Lung microvascular endothelial cell (primary cell): ENCODE measurements at regions not wholly inside any gene's neighbourhood (a gene's known extent, or its start where the extent isn't known, plus 50 kb on each side); places are given as distances from the start of the nearest gene placed in this dataset.
A peak's percentile ranks its signal among the peaks of the same experiment; 100 is the strongest.
"Not testable (repeated sequence)": the region's sequence is repeated elsewhere in the genome, so short reads cannot be mapped to it uniquely, and the experiment has no call there.

Source experiments
- DNase-seq, 2 donors: peaks; one replicate each; pipeline versions ENCODE4 v3.0.0 to v3.0.0-alpha.2; 2010; ENCODE audit warnings: low read depth in 2 of 2

DNA sequence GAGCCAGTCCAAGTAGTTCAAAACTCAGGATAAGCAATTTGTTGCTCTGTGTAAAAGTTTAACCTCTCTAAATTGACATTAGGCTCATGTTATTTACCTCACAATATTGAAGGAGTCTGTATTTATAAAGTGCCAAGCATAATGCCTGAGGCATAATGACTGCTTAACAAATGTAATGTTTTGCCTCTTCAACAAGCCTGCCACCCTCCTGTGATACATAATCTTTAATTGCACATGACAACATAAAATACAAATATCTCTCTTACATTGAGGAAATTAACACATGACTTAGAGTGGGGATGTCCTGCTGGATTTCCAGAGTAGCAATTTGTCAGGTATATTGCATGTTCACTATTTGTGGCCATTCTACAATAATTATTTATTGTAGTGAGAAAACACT lies 469.2 kb upstream of the ANO5 start:
- no peak for DNase-seq

GRCh38 chr11:21727102-21727501 lies 465.8 kb upstream of the ANO5 start:
- no peak for DNase-seq

GRCh38 chr11:21736404-21736803 lies 456.5 kb upstream of the ANO5 start:
- DNase-seq, result no peak

DNA sequence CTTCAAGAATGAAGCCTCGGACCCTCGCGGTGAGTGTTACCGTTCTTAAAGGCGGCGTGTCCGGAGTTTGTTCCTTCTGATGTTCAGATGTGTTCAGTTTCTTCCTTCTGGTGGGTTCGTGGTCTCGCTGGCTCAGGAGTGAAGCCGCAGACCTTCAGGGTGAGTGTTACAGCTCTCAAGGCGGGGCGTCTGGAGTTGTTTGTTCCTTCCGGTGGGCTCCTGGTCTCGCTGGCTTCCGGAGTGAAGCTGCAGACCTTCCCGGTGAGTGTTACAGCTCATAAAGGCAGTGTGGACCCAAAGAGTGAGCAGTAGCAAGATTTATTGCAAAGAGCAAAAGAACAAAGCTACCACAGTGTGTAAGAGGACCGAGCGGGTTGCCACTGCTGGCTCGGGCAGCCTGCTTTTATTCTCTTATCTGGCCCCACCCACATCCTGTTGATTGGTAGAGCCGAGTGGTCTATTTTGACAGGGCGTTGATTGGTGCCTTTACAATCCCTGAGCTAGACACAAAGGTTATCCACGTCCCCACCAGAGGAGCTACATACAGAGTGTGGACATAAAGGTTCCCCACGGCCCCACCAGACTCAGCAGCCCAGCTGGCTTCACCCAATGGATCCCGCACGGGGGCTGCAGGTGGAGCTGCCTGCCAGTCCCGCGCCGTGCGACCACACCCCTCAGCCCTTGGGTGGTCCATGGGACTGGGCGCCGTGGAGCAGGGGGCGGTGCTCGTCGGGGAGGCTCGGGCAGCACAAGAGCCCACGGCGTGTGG lies 440.2 kb upstream of the ANO5 start:
- DNase-seq, result not testable (repeated sequence)

- DNase-seq, result not testable (repeated sequence)
These were observed 439.6 kb upstream of the ANO5 start for GRCh38 chr11:21753244-21753767.

DNA sequence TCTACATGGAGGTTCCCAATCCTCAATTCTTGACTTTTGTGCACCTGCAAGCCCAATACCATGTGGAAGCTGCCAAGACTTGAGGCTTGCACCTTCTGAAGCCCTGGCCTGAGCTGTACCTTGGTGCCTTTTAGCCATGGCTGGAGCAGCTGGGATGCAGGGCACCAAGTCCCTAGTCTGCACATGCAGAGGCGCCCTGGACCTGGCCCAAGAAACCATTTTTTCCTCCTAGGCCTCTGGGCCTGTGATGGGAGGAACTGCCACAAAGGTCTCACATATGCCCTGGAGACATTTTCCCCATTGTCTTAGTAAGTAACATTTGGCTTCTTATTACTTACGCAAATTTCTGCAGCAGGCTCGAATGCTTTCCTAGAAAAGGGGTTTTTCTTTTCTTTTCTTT lies 431.9 kb upstream of the ANO5 start:
- DNase-seq, result no peak

DNA sequence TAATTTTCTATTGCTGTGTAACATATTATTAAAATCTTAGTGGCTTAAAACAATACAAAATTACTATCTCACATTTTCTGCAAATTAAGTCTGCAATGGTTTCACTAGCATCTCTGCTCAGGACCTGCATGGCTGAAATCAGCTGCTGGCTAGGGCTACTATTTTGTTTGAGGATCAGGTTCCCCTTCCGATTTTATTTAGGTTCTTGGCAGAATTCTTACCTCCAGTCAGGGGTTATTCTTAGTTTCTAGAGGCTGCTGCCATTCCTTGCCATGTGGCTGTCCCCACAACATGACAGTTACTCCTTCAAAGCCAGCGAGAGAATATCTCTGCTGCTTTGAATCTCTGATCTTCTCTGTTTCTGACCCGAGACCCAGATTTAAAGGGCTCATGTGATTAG lies 424.5 kb upstream of the ANO5 start:
- DNase-seq, result no peak

GRCh38 chr11:21769188-21769587 lies 423.7 kb upstream of the ANO5 start:
- DNase-seq, result no peak

DNA sequence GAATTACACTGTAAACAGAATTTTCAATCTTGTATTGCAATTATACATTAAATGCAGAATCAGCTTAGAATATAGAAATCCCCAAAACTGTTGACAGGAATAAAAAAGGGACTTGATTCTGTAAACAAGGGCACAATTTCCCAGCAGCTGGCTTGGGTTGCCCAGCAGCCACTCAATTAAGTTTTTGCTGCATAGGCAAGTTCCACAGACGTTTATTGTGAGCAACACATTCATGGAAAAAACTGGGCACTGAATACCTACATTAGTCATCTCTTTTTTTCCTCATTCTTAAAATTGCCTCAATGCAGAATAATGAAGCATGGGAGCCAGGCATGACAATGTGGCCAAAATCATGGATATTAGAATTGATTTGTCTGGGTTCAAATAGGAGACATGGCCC lies 421.8 kb upstream of the ANO5 start:
- no peak for DNase-seq

DNA sequence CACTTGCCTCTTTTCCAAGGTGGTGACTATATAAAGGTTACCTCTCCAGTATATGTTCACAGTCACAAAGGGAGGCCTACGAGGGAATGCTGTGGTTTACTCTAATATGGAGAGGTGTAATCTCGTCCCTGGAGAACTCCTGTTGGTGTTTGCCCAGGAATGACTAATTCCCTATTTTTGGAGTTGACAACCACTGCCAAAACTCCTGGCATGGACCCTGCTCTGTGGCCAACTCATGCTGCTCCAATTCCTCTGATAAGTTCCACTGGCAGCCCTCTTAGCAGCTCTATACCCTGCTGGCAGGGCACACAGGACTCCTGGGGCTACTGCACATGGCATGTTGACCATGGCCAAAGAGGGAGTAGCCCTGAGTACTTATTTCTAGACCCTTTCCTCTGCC lies 418.7 kb upstream of the ANO5 start:
- DNase-seq, result no peak

GRCh38 chr11:21775911-21776310 lies 417.0 kb upstream of the ANO5 start:
- DNase-seq, result no peak

DNA sequence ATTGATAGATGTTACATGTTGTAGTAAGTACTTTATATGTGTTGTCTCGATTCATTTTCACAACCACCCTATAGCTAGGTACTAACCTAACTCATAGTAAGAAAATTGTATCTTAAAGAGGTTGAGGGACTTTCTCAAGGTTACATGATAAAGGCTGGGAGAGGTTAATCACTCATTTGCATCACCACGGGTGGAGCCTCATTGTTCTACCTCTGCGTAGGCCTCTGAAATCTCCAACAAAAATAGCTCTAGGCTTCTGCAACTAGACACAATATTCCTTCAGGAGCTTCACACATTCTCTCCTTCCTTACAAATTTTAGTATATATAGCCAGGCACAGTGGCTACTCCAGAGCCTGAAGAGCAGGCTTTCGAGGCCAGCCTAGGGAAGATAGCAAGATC lies 408.9 kb upstream of the ANO5 start:
- no peak for DNase-seq

DNA sequence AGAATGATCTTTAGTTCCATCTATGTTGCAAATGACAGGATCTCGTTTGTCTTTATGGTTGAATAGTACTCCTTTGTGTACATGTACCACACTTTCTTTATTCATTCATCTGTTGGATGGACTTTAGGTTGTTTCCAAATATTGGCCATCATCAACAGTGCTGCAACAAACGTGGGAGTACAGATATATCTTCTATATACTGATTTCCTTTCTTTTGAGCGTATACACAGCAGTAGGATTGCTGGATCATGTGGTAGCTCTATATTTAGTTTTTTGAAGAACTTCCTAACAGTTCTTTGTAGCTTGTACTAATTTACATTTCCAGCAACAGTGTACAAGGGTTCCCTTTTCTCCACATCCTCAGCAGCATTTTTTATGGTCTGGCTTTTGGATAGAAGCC lies 407.5 kb upstream of the ANO5 start:
- no peak for DNase-seq

GRCh38 chr11:21794306-21794705 lies 398.6 kb upstream of the ANO5 start:
- no peak for DNase-seq

GRCh38 chr11:21798216-21798615 lies 394.7 kb upstream of the ANO5 start:
- DNase-seq, result no peak

GRCh38 chr11:21804523-21804922 lies 388.4 kb upstream of the ANO5 start:
- DNase-seq, result not testable (repeated sequence)

GRCh38 chr11:21806508-21806907 lies 386.4 kb upstream of the ANO5 start:
- DNase-seq, result no peak

GRCh38 chr11:21806947-21807346 lies 385.9 kb upstream of the ANO5 start:
- DNase-seq, result no peak

DNA sequence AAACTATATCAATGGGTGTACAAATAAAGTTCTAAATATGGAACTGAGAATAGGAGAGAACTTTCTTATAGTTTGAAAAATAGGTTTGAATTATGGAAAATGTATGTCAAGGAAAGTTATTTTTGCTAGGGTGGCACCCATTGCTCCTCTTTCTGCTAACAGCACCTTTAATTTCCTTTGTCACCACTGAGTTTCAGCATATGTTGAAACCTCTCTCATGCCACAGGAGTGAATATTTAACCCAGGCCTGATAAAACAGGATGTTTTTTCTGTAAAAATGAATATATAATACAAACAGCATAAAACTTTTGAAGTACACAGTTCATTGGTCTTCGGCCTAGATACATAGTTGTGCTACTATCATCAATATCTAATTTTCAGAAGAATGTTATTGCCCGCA lies 385.5 kb upstream of the ANO5 start:
- no peak for DNase-seq

GRCh38 chr11:21810650-21811049 lies 382.2 kb upstream of the ANO5 start:
- DNase-seq, result no peak

- DNase-seq, result no peak
These were observed 381.3 kb upstream of the ANO5 start for GRCh38 chr11:21811572-21811971.

DNA sequence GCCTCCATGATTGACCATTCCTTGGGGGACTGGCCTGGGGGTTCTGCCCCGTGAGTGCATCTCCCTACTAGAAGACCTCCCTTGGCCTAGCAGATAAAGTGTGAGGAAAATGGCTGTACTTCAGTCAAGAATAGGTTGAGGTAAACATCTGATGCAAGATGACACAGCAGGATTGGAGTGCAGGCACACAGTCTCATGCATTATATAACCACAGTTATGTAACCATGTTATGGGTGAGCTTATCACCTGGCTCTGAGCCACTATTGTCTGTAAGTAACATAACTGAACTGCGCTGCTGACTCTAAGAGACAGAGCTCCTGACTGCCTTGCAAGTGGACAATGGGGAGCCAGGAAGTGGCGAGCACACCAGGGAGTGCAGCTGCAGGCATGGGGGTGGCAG lies 378.7 kb upstream of the ANO5 start:
- peak; percentile 49 to 57 for DNase-seq

- no peak for DNase-seq
These were observed 375.2 kb upstream of the ANO5 start for GRCh38 chr11:21817696-21818095.

- no peak for DNase-seq
These were observed 372.7 kb upstream of the ANO5 start for GRCh38 chr11:21820176-21820575.
